Heart left ventricle (tissue), 13 donors: ENCODE measurements at regions not wholly inside any gene's neighbourhood (a gene's known extent, or its start where the extent isn't known, plus 50 kb on each side); places are given as distances from the start of the nearest gene placed in this dataset.

Source experiments
- CTCF ChIP-seq, 12 donors: fragments of 200-600 bp; sonication (generic) in 4 of 12; IDR thresholded peaks; one replicate each; pipeline versions ENCODE4 v1.5.0 to v1.8.0; 2018 to 2022; ENCODE audit warnings: antibody characterized with exemption in 12 of 12, mild to moderate bottlenecking in 5 of 12
- POLR2A ChIP-seq, 2 donors: fragments of 450-650 bp; IDR thresholded peaks; one replicate each; pipeline ENCODE4 v1.6.1; 2017; ENCODE audit warnings: antibody characterized with exemption in 2 of 2, mild to moderate bottlenecking in 2 of 2, moderate library complexity in 2 of 2
- donor health status: ischemic (EF 13 %, LVEDD 7.1; RV severe dilation, severe dysfunction).
- donor health status: DM: no; HTN: yes; CAD: no.
- donor health status: DM: no; HTN: no; CAD: no.
- donor health status: ischemic (EF 25% LVEDD 6.9; RV normal size, moderate dysfunction).
- donor health status: ischemic (EF 25% LVEDD 5.7; RV mildly dilated, moderate dysfunction).
- donor health status: ischemic (EF 35%, LVEDD 5.7; RV mildly dilated, moderate dysfunction).
- donor health status: nonischemic (EF 11% LVEDD 7.7; RV severe dilation, severe dysfunction).
- donor health status: DM: yes; HTN: yes; CAD: no.
- donor health status: PGD.
- donor health status: ischemic (EF 29% LVEDD 5.4; RV normal size, mild dysfunction).
- donor health status: nonischemic (EF 23%, LVEDD 6.1; RV moderate dilation, normal function).

GRCh38 chr13:52936806-52937205 lies 88.4 kb upstream of the PCDH8 start:
- no peak for TF ChIP-seq CTCF (IDR thresholded peaks at IDR 0.05)
- TF ChIP-seq POLR2A (IDR thresholded peaks at IDR 0.05), result no peak
